GM18909 (cell line): ENCODE measurements at regions not wholly inside any gene's neighbourhood (a gene's known extent, or its start where the extent isn't known, plus 50 kb on each side); places are given as distances from the start of the nearest gene placed in this dataset.

Experiments used
- ATAC-seq: cut with Tn5 transposase; IDR thresholded peaks from one replicate; pipeline ENCODE4 v1.9.1; 2021; ENCODE audit warnings: mild to moderate bottlenecking; ENCODE audit not compliant: unreplicated experiment, poor library complexity

- ATAC-seq, result no peak
Observed at GRCh38 chr5:158313733-158314464, 455.0 kb upstream of the CLINT1 start.

DNA sequence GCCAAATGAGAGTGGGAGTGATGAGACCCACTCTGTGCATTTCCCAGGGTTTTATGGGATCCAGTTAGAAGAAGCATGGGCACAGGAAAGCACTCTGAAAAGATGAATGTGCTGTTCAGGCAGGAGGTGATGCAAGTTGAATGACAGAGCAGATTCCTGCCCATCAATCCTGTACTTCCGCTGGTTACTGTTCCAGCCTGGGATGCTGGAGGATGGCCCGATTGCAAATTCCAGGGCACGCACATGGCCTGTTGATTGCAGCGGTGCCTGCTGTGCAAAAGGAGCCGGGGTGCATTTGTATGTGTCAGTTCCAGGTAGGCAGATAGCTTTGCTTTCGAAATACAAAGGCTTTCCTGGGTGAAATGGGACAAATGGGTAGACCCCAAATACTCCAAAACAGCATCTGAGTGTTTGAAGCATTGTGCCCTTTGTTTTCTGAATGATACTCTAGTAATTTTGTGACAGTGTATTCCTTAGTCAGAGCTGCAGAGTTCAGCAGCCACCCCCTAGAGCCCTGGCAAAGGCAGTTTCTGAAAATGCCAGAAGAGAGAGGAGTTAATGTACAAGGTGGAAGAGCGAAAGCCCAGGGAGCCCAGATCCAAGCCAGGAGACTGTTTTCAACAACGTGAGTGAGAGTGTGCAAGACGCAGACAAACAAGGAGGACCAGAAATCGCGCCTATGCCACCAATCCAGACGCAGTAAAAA, 454.2 kb upstream of the CLINT1 start:
- no peak for ATAC-seq

DNA sequence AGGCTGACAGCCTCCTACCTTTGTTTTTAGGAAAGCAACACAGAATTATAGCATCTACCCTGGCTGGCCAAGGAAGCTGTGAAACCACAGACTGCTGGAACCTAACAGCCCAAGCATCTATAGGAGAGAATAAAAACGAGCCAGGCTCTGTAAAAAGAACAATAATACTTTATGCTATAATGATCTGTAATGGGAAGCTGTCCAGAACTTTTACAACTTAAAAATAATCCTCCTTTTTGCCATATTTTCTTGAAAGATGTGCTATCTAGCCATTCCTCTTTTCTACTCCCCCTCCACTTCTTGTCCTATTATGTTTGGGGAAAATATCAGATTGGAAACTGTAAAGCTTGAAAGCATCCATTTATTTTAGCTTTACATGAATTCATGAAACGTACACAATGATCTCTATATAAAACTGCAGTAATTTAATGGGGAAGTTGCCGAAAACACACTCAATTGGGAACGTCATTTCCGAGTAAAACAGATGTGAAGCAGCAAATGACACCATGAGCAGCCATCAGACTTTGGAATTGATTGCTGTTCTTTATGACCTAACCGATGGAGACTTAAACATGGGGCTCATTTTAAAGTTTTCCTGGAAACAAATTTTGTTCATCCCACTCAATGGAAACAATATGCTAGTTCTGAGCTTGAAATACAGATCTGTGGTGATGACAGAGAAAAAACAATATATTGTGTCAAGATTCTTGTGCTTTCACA, 450.3 kb upstream of the CLINT1 start:
- no peak for ATAC-seq

DNA sequence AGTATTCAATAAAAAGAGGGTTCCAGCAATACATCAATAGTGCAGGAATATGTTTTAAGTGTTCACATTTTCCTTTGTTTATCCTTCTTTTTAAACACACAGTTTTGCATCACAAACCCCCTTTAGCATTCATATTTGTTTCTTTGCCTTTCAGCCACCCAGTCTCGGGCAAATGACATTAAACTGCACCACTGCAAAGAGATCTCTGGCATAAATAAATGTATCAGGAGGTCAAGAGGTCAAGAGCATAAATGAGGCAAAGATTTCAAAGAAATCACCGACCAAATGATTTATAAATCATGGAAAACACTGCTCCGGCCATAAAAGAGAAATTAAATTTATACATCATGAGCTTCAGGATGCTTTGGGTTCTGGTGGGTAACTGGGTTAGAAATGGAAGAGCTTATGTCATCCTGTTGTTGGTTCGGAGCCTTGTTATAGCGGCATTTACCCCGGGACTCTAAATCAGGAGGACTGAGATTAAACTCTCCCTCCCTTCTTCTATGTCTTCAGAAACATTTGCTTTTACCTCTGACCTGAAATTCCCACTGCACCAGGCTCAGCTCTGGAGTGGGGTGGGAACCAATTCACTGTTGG, 449.6 kb upstream of the CLINT1 start:
- ATAC-seq, result no peak

- ATAC-seq, result no peak
Observed at GRCh38 chr5:158305861-158306260, 446.9 kb upstream of the CLINT1 start.

- ATAC-seq, result no peak
Observed at GRCh38 chr5:158304607-158305006, 445.7 kb upstream of the CLINT1 start.

GRCh38 chr5:158303883-158304282, 444.9 kb upstream of the CLINT1 start:
- ATAC-seq, result no peak

- ATAC-seq, result no peak
Observed at GRCh38 chr5:158303275-158303674, 444.3 kb upstream of the CLINT1 start.

GRCh38 chr5:158302029-158302428, 443.1 kb upstream of the CLINT1 start:
- no peak for ATAC-seq

DNA sequence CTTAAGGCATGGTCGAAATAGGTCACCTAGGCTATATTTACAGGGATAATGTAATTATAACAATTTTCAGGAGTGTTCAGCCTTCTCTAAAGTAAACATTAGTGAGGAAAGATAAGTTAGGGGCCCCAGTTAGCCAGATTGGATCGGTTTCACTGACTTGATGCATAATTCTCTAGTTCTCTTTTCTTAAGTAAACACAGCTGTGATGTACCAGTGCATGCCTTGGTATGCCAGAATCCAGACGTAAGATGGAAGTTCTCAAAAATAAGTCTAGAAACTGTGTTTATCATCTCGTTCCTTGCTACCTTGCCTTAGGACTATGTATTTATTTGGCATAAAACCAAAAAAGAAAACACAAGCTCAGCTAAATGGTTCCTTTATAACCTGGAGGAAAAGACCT, 442.2 kb upstream of the CLINT1 start:
- ATAC-seq, result no peak

DNA sequence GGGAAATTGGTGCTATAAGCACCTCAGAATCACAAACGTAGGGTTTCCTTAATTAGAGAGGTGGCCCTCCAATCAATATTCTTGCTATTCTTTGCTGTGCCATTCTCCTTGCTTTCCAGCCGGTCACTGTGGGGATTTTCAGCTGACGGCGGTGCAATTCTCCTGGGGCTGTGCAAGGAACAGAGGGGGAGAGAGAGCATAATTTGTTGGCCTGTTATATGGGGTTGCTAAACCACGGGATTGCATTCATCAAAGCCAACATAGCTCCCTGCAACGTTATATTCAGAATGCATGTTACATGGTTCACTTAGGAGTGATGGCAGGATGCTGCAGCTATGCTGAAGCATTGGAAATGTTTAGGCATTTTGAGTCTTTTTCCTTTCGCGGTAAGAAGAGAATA, 441.3 kb upstream of the CLINT1 start:
- no peak for ATAC-seq

DNA sequence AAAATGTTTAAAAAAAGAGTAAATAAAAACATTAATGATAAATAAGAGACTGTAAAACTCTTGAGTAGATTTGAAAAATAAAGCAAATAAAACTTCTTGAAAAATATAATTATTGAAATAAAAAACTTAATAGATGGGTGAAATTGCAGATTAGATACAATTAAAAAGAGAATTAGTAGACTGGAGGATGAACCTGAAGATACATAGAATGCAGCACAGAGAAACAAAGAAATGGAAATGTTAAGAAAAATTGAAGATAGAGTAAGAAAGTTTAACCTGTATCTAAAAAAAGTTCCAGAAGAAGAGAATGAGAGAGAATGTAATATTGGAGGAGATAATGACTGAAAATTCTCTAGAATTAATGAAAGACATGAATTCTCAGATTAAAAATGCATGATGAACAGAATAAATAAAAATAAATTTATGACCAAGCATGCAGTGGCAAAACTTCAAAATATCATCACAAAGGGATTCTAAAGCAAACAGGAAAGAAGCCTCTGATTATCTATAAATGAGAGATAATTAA, 438.1 kb upstream of the CLINT1 start:
- ATAC-seq, result no peak

- ATAC-seq, result no peak
Observed at GRCh38 chr5:158294701-158295100, 435.8 kb upstream of the CLINT1 start.

DNA sequence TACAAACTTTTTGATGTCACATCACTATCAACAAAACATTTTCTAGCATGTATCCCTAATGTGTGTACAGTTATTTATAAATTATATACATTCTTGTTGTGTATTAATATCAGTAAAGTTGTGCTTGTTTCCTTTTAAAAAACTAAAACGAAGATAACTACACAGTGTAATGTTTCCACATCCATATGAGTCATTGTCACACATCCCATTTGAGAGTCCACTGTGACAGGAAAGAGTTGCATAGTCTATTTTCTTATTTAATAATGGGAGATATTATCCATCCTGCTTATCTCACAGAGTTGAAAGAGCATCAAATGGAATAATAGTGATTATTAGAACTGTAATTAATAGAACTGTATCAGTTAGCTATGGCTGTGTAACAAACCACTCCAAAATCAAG, 434.0 kb upstream of the CLINT1 start:
- ATAC-seq, result no peak

- ATAC-seq, result no peak
Observed at GRCh38 chr5:158289967-158290366, 431.0 kb upstream of the CLINT1 start.

DNA sequence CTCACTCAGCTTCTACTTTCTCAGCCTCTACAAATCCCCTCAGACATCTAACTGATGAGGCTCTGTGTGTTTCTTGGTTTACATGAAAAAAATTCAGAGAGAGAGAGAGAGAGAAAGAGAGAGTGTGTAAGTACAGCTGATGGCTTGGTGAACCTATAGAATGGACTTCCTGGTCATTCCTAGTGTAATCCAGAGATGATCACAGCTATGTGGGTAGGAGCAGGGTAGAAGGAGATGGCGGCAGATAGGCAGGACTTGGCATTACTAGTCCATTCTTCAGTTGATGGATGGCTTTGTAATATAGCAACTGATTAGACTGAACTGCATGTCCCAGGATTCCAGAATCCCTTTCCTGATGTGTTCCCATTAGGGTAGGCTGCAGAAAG, 429.3 kb upstream of the CLINT1 start:
- no peak for ATAC-seq

DNA sequence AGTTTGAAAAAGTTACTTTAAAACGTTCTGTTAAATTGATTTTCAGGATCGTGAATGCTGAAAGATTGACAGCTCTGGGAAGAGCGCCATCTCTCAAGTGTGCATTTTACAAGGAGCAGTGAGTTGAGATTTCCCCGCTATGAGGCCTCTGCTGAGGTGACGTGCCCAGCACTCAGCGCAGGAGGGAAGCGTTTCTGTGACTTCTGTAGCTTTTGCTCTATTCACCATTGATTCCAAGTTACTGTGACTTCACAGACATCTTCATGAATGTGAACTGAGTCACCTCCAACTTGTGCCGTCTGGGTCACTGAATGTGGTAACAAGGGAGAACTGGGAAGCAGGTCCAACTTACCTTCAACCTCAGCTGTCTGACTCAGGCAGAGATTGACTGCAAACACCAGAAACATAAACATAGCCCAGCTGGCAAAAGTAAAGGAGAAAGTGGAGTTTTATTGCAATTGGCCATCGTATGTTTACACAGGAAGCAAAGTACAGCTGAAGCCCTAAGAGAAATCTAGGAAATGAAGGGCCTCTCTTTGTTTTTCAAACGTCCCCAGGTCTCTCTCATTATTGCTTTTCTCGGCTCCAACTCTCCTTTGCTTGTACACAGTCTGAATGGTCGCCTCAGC, 428.8 kb upstream of the CLINT1 start:
- ATAC-seq, result no peak

GRCh38 chr5:158286827-158287226, 427.9 kb upstream of the CLINT1 start:
- ATAC-seq, result no peak

- ATAC-seq, result no peak
Observed at GRCh38 chr5:158285698-158286097, 426.8 kb upstream of the CLINT1 start.

- ATAC-seq, result no peak
Observed at GRCh38 chr5:158284242-158284641, 425.3 kb upstream of the CLINT1 start.
